GM19025 (cell line): ENCODE measurements at regions not wholly inside any gene's neighbourhood (a gene's known extent, or its start where the extent isn't known, plus 50 kb on each side); places are given as distances from the start of the nearest gene placed in this dataset.

Source experiments
- ATAC-seq: cut with Tn5 transposase; IDR thresholded peaks from one replicate; pipeline ENCODE4 v1.9.1; 2021; ENCODE audit warnings: mild to moderate bottlenecking, low read depth, moderate library complexity; ENCODE audit not compliant: unreplicated experiment

DNA sequence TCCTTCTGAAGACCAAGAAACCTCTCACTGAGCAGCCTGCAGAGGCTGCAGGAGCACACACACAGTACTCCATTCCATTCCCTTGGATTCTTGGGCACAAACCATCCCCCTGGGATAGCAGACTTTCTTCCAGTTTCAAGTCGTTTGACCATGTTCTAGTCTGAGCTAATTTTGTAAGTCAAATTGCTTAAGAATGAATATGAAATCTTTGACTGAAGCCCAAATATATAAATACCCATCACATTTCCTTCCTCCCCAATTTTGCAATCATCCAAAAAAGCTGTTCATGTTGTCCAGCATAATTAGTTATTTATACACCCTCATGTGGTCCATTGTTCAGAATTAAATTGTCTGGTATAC is 231.2 kb upstream of the TPRG1 start:
- no peak for ATAC-seq

GRCh38 chr3:188941103-188941502 is 230.7 kb upstream of the TPRG1 start:
- no peak for ATAC-seq

GRCh38 chr3:188942191-188942590 is 229.6 kb upstream of the TPRG1 start:
- ATAC-seq, result no peak

- no peak for ATAC-seq
Measured at GRCh38 chr3:188943591-188943990, 228.2 kb upstream of the TPRG1 start.

DNA sequence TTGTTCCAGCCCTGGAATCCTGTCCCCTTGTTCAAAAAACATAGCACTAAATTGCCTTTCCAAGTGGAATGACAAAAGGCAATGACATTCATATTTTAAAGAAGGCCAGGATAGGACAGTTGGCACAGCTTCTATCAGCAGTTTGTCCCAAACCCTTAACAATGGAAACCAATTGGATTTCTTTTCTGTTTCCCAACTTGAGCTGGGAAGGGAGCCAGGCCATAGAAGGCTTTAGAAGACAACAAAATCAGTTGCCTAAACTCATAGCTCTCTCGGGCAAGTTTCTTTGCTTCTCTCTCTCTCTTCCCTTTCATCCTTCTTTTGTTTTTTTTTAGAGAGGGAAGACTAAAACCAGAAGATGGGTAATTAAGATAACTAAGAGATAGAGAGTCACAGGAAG is 227.7 kb upstream of the TPRG1 start:
- ATAC-seq, result no peak

GRCh38 chr3:188946351-188947240 is 225.2 kb upstream of the TPRG1 start:
- no peak for ATAC-seq

GRCh38 chr3:188947401-188948280 is 224.1 kb upstream of the TPRG1 start:
- no peak for ATAC-seq

- ATAC-seq, result no peak
Measured at GRCh38 chr3:188948281-188948996, 223.3 kb upstream of the TPRG1 start.

GRCh38 chr3:188948997-188949389 is 222.8 kb upstream of the TPRG1 start:
- no peak for ATAC-seq

DNA sequence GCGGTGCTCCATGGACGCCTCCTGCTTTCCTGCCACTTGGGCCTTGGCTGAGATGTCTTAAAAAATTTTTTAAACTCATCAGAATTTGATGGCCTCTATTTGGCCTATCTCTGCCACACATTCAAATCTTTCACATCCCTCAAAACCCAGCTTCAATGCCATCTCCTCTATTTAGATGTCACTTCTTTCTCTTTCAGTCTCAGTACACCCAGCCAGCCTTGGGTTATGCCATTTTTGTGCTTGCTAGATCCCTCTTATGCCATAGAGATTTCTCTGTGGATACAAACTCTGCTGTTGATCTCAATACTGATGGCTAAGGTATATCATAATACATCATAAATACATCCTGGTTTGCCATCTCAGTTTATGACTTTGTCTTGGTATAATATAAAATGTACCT is 222.3 kb upstream of the TPRG1 start:
- ATAC-seq, result no peak

GRCh38 chr3:188949996-188950395 is 221.8 kb upstream of the TPRG1 start:
- no peak for ATAC-seq

GRCh38 chr3:188950832-188951489 is 220.8 kb upstream of the TPRG1 start:
- no peak for ATAC-seq

- no peak for ATAC-seq
Measured at GRCh38 chr3:188951734-188952133, 220.0 kb upstream of the TPRG1 start.

DNA sequence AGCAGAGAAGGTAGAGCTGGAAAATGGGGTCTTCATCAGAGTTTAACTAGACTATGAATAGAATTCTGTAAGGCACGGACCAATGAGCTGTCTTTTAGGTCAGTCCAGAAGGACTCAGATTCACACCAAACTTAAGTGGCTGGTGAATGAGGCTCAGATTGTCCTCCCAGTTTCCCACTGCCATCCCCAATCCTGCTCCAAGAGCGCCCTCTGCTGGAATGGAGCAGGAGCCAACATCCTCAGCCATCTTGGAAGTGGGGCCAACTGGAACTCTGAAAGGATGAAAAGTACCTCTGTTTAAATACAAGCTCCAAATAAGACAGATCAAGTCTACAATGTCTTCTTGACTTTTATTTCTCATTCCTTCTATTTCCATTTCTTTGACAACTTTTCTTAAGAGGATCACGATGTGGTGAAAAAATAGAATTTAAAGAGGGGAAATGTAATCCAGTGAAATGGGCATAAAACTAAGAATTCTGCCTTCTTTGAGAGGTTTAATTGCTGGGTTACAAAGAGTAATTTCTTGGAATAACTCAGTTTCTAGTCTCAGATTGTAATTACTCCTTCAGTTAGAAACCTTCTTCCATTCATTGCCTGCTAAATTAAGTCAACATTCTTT is 217.1 kb upstream of the TPRG1 start:
- ATAC-seq, result no peak

DNA sequence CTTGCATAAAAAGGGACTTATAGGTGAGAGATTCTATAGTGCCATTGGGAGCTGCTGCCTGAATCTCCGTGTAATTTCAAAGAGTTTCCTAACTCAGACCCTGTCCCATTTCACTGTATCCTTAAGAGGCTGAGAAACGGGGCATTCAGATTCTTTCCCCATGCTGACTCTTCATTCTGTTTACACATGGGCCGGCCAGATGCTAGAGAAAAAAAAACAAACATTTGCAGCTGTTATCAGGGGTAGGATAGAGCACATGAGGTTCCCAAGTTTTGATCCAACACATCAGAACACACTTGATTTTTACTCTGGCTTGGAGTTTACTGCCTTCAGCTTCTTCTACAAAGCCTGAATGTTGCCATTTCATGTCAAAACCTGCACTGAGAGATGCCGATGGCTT is 215.9 kb upstream of the TPRG1 start:
- no peak for ATAC-seq

DNA sequence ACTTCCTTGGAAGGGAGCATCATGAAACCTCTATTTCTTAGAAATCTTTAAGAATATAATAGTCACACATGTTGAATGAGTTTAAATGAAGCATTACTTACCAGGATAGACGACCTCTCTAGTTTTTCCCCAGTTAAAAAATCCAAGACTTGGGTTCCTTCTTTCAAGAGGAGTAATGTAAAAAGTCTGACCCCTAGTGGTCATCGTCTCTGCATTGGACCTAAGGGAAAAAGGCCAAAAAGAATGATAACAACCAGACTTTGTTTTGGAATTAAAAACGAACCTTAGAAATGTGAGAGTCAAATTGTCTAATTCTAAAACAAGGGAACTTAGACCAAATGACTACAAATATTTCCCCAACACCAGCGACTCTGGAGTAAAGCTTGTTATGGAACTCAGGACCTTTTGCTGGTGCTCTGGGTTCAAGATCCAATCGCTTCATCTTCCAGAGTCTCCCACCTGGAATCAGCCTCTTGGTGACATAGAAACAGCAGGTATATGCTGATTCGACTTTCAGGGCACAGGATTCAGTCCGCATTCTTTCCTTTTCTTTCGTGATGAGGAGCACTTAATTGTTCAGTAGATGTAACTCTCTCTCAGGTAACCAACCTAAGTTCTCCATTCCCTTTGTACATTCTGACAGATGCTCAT is 214.8 kb upstream of the TPRG1 start:
- no peak for ATAC-seq

DNA sequence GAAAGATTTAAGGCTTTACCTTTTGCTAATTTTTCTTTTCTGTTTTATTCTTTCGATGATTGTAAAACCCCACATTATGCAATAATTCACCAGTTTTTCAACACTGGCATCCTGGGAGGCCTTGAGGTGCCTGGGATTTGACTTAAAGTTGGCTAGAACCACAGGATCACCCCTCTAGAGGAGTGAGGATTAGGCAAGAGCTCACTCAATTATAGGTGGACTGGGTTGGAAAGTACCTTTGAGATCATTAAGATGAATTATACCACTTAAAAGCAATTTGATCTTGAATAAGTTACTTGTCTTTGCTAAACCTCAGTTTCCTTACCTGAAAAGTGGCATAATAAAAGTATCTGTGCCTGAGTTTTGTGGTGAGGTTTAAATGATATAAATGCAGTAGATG is 212.8 kb upstream of the TPRG1 start:
- no peak for ATAC-seq

- no peak for ATAC-seq
Measured at GRCh38 chr3:188962253-188963247, 209.2 kb upstream of the TPRG1 start.
